ENCODE measurements at regions not wholly inside any gene's neighbourhood (a gene's known extent, or its start where the extent isn't known, plus 50 kb on each side); places are given as distances from the start of the nearest gene placed in this dataset.

- H3K27ac Mint-ChIP-seq (ENCODE audit: unreplicated experiment): no peak overlapping the region
- no peaks in the 10 kb centered on the region for H3K4me1 ChIP-seq
- CTCF ChIA-PET: no interaction called here
- no peaks in the 10 kb centered on the region for H3K27me3 ChIP-seq (replicated peaks; ENCODE audit: control insufficient read depth, insufficient read depth, low read length)
- DNase-seq: no peak
- peaks cover 6% of the 10 kb centered on the region for H3K36me3 Mint-ChIP-seq (ENCODE audit: insufficient read depth, unreplicated experiment)
- TF ChIP-seq CTCF (IDR thresholded peaks at IDR 0.05; ENCODE audit: insufficient read depth in 1 of 2, low read depth in 1 of 2, low read length in 1 of 2, severe bottlenecking in 1 of 2, unreplicated experiment in 1 of 2): no peak
- H3K9me3 Mint-ChIP-seq (ENCODE audit: unreplicated experiment): no peaks in the 10 kb centered on the region
- peaks cover 8% of the 10 kb centered on the region for H3K27me3 Mint-ChIP-seq (ENCODE audit: insufficient read depth, unreplicated experiment)
- no peak overlapping the region for H3K4me3 ChIP-seq (ENCODE audit: low read depth, low read length)
- POLR2A ChIA-PET: no interaction called here
- no peaks in the 10 kb centered on the region for H3K9me3 ChIP-seq
- BruUV-seq (replicated peaks): no TSS peak
- no peaks in the 10 kb centered on the region for H3K36me3 ChIP-seq (ENCODE audit: control insufficient read depth, insufficient read depth, low read length)
- intact Hi-C loops (cut with micrococcal nuclease; ENCODE audit: unreplicated experiment): no loop called here
- H3K4me1 Mint-ChIP-seq (ENCODE audit: low read depth, unreplicated experiment): no peaks in the 10 kb centered on the region
- no peak overlapping the region for H3K4me3 Mint-ChIP-seq (ENCODE audit: unreplicated experiment)
Measured at GRCh38 chr6:141403103-141403502, 729.6 kb upstream of the GJE1 start.

DNA sequence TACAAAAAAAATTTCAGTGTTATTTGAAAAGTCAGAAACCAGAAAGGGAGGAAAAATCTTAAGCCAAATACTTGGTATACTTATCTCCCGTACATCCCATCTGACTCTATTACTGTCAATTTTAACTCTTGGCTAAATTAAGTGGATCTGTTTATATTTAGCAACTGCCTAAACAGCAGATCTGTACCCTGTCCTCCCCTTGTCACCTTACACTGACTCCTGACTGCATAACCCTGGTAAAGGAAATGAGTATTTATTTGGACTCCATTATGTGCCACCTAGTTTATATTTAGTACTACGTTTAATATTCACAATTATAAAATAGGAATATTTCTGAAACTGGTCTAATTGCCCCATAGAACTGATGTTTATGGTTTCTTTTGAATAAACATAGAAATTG, 730.2 kb upstream of the GJE1 start:
- Histone ChIP-seq H3K27me3 (replicated peaks; ENCODE audit: control insufficient read depth, insufficient read depth, low read length) (no peaks in the 10 kb centered on the region), H3K9me3 (no peaks in the 10 kb centered on the region), H3K4me3 (ENCODE audit: low read depth, low read length) (no peak overlapping the region), H3K4me1 (no peaks in the 10 kb centered on the region), H3K36me3 (ENCODE audit: control insufficient read depth, insufficient read depth, low read length) (no peaks in the 10 kb centered on the region)
- POLR2A ChIA-PET: no interaction called here
- TF ChIP-seq CTCF (IDR thresholded peaks at IDR 0.05; ENCODE audit: insufficient read depth in 1 of 2, low read depth in 1 of 2, low read length in 1 of 2, severe bottlenecking in 1 of 2, unreplicated experiment in 1 of 2): no peak
- intact Hi-C loops (cut with micrococcal nuclease; ENCODE audit: unreplicated experiment): no loop called here
- no TSS peak for BruUV-seq (replicated peaks)
- no peak overlapping the region for H3K27ac Mint-ChIP-seq (ENCODE audit: unreplicated experiment)
- CTCF ChIA-PET: no interaction called here
- DNase-seq: no peak
- no peaks in the 10 kb centered on the region for H3K9me3 Mint-ChIP-seq (ENCODE audit: unreplicated experiment)
- peaks cover 6% of the 10 kb centered on the region for H3K36me3 Mint-ChIP-seq (ENCODE audit: insufficient read depth, unreplicated experiment)
- peaks cover 8% of the 10 kb centered on the region for H3K27me3 Mint-ChIP-seq (ENCODE audit: insufficient read depth, unreplicated experiment)
- no peaks in the 10 kb centered on the region for H3K4me1 Mint-ChIP-seq (ENCODE audit: low read depth, unreplicated experiment)
- H3K4me3 Mint-ChIP-seq (ENCODE audit: unreplicated experiment): no peak overlapping the region

- H3K9me3 ChIP-seq: no peaks in the 10 kb centered on the region
- ChIA-PET POLR2A (no interaction called here), CTCF (no interaction called here)
- H3K27me3 ChIP-seq (replicated peaks; ENCODE audit: control insufficient read depth, insufficient read depth, low read length): no peaks in the 10 kb centered on the region
- DNase-seq: no peak
- Mint-ChIP-seq H3K9me3 (ENCODE audit: unreplicated experiment) (no peaks in the 10 kb centered on the region), H3K36me3 (ENCODE audit: insufficient read depth, unreplicated experiment) (peaks cover 6% of the 10 kb centered on the region), H3K4me3 (ENCODE audit: unreplicated experiment) (no peak overlapping the region), H3K4me1 (ENCODE audit: low read depth, unreplicated experiment) (no peaks in the 10 kb centered on the region), H3K27ac (ENCODE audit: unreplicated experiment) (no peak overlapping the region), H3K27me3 (ENCODE audit: insufficient read depth, unreplicated experiment) (peaks cover 8% of the 10 kb centered on the region)
- no TSS peak for BruUV-seq (replicated peaks)
- intact Hi-C loops (cut with micrococcal nuclease; ENCODE audit: unreplicated experiment): no loop called here
- no peaks in the 10 kb centered on the region for H3K36me3 ChIP-seq (ENCODE audit: control insufficient read depth, insufficient read depth, low read length)
- H3K4me3 ChIP-seq (ENCODE audit: low read depth, low read length): no peak overlapping the region
- TF ChIP-seq CTCF (IDR thresholded peaks at IDR 0.05; ENCODE audit: insufficient read depth in 1 of 2, low read depth in 1 of 2, low read length in 1 of 2, severe bottlenecking in 1 of 2, unreplicated experiment in 1 of 2): no peak
- no peaks in the 10 kb centered on the region for H3K4me1 ChIP-seq
Measured at GRCh38 chr6:141401851-141402250, 730.9 kb upstream of the GJE1 start.
